GM12878 (cell line): ENCODE measurements at regions not wholly inside any gene's neighbourhood (a gene's known extent, or its start where the extent isn't known, plus 50 kb on each side); places are given as distances from the start of the nearest gene placed in this dataset.

ENCODE experiments used
- ATAC-seq: fragments of 200-7000 bp; cut with Tn5 transposase; 3 replicates; pipeline ENCODE4 v1.9.1; 2020; ENCODE audit warnings: mild to moderate bottlenecking, moderate library complexity
- BruUV-seq: library from RNA; stranded (reverse); fragments of 400-500 nt; replicated peaks from 2 replicates; lab custom pipeline; 2021; lab: Mats Ljungman, UMichigan
- CTCF ChIA-PET: fragments of 300-600 bp; sonication (Branson Sonifier 250); formaldehyde crosslinking; extraction: SDS; loops from one replicate; lab custom pipeline; 2021; ENCODE audit warnings: inconsistent platforms; lab: Yijun Ruan, JAX
- POLR2A ChIA-PET: fragments of 350-600 bp; formaldehyde crosslinking; extraction: SDS; loops from one replicate; lab custom pipeline; 2021; ENCODE audit warnings: inconsistent platforms; lab: Charles Lee
- RAD21 ChIA-PET: fragments of 300-600 bp; sonication (Branson Sonifier 250); formaldehyde crosslinking; loops from one replicate; lab custom pipeline; 2023; ENCODE audit warnings: antibody characterized with exemption; ENCODE audit not compliant: unreplicated experiment; lab: Charles Lee
- SMC1A ChIA-PET: fragments of 300-600 bp; sonication (Branson Sonifier 250); formaldehyde crosslinking; loops from one replicate; lab custom pipeline; 2023; ENCODE audit not compliant: unreplicated experiment, uncharacterized antibody; lab: Charles Lee
- DNase-seq: peaks from one replicate; pipeline ENCODE4 v3.0.0-alpha.2; 2011; ENCODE audit warnings: low read depth, low spot score
- FAIRE-seq: peaks from 3 replicates; lab custom pipeline; 2011; peaks lifted over from hg19 to GRCh38; lab: Jason Lieb, UNC
- H2AFZ ChIP-seq: 2 replicates; pipeline ENCODE4 v1.6.0; 2011; ENCODE audit warnings: low read depth, low read length, control low read depth; ENCODE audit not compliant: control insufficient read depth
- H3K27ac ChIP-seq: 2 replicates; pipeline ENCODE4 v1.5.1; 2011; ENCODE audit warnings: control low read depth; ENCODE audit not compliant: control insufficient read depth, insufficient read depth
- H3K27me3 ChIP-seq, 2 experiments: replicated peaks in 1 of 2; 2 replicates each; pipeline versions ENCODE4 v1.6.0 to v1.6.1; 2011; ENCODE audit warnings: low read length in 1 of 2; ENCODE audit not compliant: control insufficient read depth in 2 of 2, insufficient read depth in 2 of 2
- H3K36me3 ChIP-seq, 2 experiments: 2 replicates each; pipeline ENCODE4 v1.5.1; 2011; ENCODE audit warnings: low read length in 1 of 2; ENCODE audit not compliant: control insufficient read depth in 2 of 2, insufficient read depth in 2 of 2
- H3K4me1 ChIP-seq: 2 replicates; pipeline ENCODE4 v1.6.1; 2011; ENCODE audit warnings: mild to moderate bottlenecking, low read length, moderate library complexity, mixed read lengths; ENCODE audit not compliant: control insufficient read depth, insufficient read depth
- H3K4me2 ChIP-seq: 2 replicates; pipeline ENCODE4 v1.6.0; 2011; ENCODE audit warnings: control low read depth; ENCODE audit not compliant: control insufficient read depth, insufficient read depth
- H3K4me3 ChIP-seq: fragments of 200-600 bp; sonication (generic); 2 replicates; pipeline ENCODE4 v1.5.1; 2016
- H3K79me2 ChIP-seq: 2 replicates; pipeline ENCODE4 v1.6.0; 2011; ENCODE audit warnings: low read length; ENCODE audit not compliant: control insufficient read depth, insufficient read depth
- H3K9ac ChIP-seq: 2 replicates; pipeline ENCODE4 v1.8.0; 2011; ENCODE audit warnings: low read length, control low read depth, mixed read lengths; ENCODE audit not compliant: control insufficient read depth, insufficient read depth
- H3K9me3 ChIP-seq: replicated peaks from 3 replicates; pipeline ENCODE4 v1.5.1; 2011; ENCODE audit warnings: mild to moderate bottlenecking, low read length; ENCODE audit not compliant: control insufficient read depth, insufficient read depth
- H4K20me1 ChIP-seq: 2 replicates; pipeline ENCODE4 v1.6.0; 2011; ENCODE audit not compliant: control insufficient read depth, insufficient read depth
- EP300 ChIP-seq, 2 experiments: fragments of 150-350 bp in 1 of 2; IDR thresholded peaks; 2 replicates each; pipeline ENCODE4 v1.6.1; 2011 to 2012; ENCODE audit warnings: low read depth in 2 of 2, low read length in 2 of 2, borderline replicate concordance in 1 of 2, improper control_type of control experiment in 1 of 2, inconsistent platforms in 1 of 2; ENCODE audit not compliant: control insufficient read depth in 1 of 2
- ETV6 ChIP-seq, 2 experiments: fragments of 450-650 bp in 1 of 2; IDR thresholded peaks in 1 of 2; conservative IDR thresholded peaks in 1 of 2; 2 replicates each; pipeline ENCODE4 v1.6.1; 2014; ENCODE audit warnings: antibody characterized with exemption in 1 of 2, borderline replicate concordance in 1 of 2, low read depth in 1 of 2, mild to moderate bottlenecking in 1 of 2, moderate library complexity in 1 of 2
- HDAC6 ChIP-seq: fragments of 200-600 bp; sonication (generic); IDR thresholded peaks from one replicate; pipeline ENCODE4 v1.8.0; 2017; ENCODE audit warnings: antibody characterized with exemption; ENCODE audit not compliant: unreplicated experiment
- SMAD1 ChIP-seq: fragments of 450-650 bp; IDR thresholded peaks from 2 replicates; pipeline ENCODE4 v1.6.1; 2018; ENCODE audit warnings: mild to moderate bottlenecking, low read depth; ENCODE audit not compliant: partially characterized antibody
- SREBF2 ChIP-seq: IDR thresholded peaks from 2 replicates; pipeline ENCODE4 v1.6.1; 2012; ENCODE audit warnings: mild to moderate bottlenecking, low read length
- WRNIP1 ChIP-seq: IDR thresholded peaks from 2 replicates; pipeline ENCODE4 v1.6.1; 2011; ENCODE audit warnings: low read depth, low read length, improper control_type of control experiment, borderline replicate concordance
- WGBS: methylation state at CpG from one replicate; pipeline ENCODE4 v1.1.6; 2016; ENCODE audit warnings: low lambda C conversion rate; ENCODE audit not compliant: insufficient replicate concordance, insufficient coverage; ENCODE audit errors: missing lambda C conversion rate; 5-methylcytosine and 5-hydroxymethylcytosine counted together
- in situ Hi-C: fragments of 300-500 bp; cut with MboI; formaldehyde crosslinking; loops from 9 replicates; pipeline ENCODE4 v1.14.3; 2018; ENCODE audit warnings: mixed read lengths
- intact Hi-C: fragments of 100-400 bp; cut with micrococcal nuclease; formaldehyde crosslinking; loops from one replicate; pipeline ENCODE4 v1.14.2; 2022; ENCODE audit not compliant: unreplicated experiment
- TF ChIP-seq, protein P1 (sequence below): fragments of 450-650 bp; IDR thresholded peaks from 2 replicates; pipeline ENCODE4 v1.6.1; 2017; ENCODE audit warnings: mild to moderate bottlenecking, low read depth, inconsistent platforms; ENCODE audit not compliant: poor library complexity, severe bottlenecking
- TF ChIP-seq, protein P2 (sequence below): IDR thresholded peaks from 2 replicates; pipeline ENCODE4 v1.6.1; 2011; ENCODE audit warnings: borderline replicate concordance, low read depth, mild to moderate bottlenecking, moderate library complexity, low read length; ENCODE audit not compliant: insufficient read depth, poor library complexity, severe bottlenecking
- TF ChIP-seq, protein P3 (sequence below): fragments of 150-350 bp; IDR thresholded peaks from 2 replicates; pipeline ENCODE4 v1.6.1; 2016; ENCODE audit warnings: low read depth, low read length

DNA sequence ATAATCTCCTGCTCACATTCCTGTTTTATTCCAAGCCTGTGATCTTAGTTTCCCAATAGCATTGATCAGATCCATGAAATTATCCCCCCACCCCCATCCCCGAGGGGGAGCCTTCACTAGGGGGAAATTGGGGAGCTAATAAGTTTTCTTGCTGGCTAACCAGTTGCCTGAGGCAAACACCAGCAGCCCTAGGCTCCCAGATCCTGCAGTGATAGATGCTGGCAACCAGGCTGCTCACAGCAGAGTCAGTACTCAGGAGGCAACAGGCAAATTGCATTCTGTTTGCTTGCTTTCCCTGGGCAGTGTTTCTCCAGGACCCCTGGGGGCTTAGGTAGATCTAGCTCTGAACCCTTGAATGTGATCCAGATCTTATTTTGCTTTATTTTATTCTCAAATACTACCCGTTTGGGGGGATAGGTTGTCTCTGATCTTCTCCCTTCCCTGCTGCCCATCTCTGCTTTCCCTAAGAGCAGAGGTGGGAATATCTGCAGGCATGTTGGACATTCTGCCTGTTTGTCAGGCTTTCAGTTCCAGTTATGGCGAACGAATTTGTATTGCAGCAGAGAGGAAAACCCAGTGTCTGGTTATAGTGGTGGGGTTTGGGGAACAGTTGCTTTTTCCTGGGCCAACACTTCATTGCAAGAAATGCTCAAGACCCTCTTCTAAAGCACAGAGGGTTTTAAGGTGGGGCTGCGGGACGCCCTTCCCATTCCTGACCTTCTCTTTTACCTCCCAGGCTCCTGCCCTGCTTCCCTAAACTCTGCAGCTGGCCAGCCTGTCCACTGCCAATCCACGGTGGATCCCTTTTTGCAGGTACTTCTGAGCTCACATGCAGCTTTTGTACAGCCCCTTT lies 289.8 kb upstream of the PLXNA2 start (continued):
- TF ChIP-seq, protein P1, sequence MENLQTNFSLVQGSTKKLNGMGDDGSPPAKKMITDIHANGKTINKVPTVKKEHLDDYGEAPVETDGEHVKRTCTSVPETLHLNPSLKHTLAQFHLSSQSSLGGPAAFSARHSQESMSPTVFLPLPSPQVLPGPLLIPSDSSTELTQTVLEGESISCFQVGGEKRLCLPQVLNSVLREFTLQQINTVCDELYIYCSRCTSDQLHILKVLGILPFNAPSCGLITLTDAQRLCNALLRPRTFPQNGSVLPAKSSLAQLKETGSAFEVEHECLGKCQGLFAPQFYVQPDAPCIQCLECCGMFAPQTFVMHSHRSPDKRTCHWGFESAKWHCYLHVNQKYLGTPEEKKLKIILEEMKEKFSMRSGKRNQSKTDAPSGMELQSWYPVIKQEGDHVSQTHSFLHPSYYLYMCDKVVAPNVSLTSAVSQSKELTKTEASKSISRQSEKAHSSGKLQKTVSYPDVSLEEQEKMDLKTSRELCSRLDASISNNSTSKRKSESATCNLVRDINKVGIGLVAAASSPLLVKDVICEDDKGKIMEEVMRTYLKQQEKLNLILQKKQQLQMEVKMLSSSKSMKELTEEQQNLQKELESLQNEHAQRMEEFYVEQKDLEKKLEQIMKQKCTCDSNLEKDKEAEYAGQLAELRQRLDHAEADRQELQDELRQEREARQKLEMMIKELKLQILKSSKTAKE, result no peak
- TF ChIP-seq SMAD1 (no peak), ETV6 (conservative IDR thresholded peaks at IDR 0.05 in 1 of 2, IDR thresholded peaks at IDR 0.05 in 1 of 2; ENCODE audit: borderline replicate concordance in 1 of 2, low read depth in 1 of 2) (no peak), WRNIP1 (no peak), HDAC6 (no peak), SREBF2 (no peak)
- TF ChIP-seq, protein P2, sequence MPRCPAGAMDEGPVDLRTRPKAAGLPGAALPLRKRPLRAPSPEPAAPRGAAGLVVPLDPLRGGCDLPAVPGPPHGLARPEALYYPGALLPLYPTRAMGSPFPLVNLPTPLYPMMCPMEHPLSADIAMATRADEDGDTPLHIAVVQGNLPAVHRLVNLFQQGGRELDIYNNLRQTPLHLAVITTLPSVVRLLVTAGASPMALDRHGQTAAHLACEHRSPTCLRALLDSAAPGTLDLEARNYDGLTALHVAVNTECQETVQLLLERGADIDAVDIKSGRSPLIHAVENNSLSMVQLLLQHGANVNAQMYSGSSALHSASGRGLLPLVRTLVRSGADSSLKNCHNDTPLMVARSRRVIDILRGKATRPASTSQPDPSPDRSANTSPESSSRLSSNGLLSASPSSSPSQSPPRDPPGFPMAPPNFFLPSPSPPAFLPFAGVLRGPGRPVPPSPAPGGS, result no peak

DNA sequence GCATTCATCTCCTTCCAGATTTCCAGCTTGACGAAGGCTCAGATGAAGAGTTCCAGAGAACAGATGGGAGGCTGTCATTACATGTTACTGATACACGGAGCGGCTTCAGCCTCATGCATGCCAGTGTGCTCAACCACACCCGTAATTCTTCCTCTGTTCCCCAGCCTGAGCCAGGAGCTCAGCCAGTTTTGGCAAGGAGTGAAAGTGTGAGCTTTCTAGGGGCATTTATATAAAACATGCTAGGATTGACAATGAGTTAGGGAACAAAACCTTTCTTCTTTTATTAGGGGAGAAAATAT lies 290.4 kb upstream of the PLXNA2 start:
- Histone ChIP-seq H3K27me3 (peaks cover 1 to 3% of the 10 kb centered on the region in 2 experiments; a peak in 3 of 4 replicates), H2AFZ (no peak overlapping the region), H3K36me3 (no peaks in the 10 kb centered on the region), H3K4me2 (no peak overlapping the region), H3K27ac (no peak overlapping the region), H4K20me1 (no peaks in the 10 kb centered on the region), H3K4me3 (no peak overlapping the region), H3K9ac (no peak overlapping the region), H3K79me2 (no peaks in the 10 kb centered on the region), H3K9me3 (no peaks in the 10 kb centered on the region), H3K4me1 (no peaks in the 10 kb centered on the region)
- ChIA-PET SMC1A (interaction anchor here (1.1 kb wide), 1 partner anchor 15 kb away, joined by 3 read pairs; no protein-coding TSS in a partner anchor), CTCF (no interaction called here), POLR2A (no interaction called here), RAD21 (no interaction called here)
- in situ Hi-C loops (no loop called here), intact Hi-C loops (no loop called here)
- WGBS, result 25% methylated on average over 4 of the region's 4 CpGs
- FAIRE-seq, result no peak
- DNase-seq, result no peak
- no peak for ATAC-seq
- no TSS peak for BruUV-seq
- TF ChIP-seq, protein P3, sequence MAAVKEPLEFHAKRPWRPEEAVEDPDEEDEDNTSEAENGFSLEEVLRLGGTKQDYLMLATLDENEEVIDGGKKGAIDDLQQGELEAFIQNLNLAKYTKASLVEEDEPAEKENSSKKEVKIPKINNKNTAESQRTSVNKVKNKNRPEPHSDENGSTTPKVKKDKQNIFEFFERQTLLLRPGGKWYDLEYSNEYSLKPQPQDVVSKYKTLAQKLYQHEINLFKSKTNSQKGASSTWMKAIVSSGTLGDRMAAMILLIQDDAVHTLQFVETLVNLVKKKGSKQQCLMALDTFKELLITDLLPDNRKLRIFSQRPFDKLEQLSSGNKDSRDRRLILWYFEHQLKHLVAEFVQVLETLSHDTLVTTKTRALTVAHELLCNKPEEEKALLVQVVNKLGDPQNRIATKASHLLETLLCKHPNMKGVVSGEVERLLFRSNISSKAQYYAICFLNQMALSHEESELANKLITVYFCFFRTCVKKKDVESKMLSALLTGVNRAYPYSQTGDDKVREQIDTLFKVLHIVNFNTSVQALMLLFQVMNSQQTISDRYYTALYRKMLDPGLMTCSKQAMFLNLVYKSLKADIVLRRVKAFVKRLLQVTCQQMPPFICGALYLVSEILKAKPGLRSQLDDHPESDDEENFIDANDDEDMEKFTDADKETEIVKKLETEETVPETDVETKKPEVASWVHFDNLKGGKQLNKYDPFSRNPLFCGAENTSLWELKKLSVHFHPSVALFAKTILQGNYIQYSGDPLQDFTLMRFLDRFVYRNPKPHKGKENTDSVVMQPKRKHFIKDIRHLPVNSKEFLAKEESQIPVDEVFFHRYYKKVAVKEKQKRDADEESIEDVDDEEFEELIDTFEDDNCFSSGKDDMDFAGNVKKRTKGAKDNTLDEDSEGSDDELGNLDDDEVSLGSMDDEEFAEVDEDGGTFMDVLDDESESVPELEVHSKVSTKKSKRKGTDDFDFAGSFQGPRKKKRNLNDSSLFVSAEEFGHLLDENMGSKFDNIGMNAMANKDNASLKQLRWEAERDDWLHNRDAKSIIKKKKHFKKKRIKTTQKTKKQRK, result no peak
- TF ChIP-seq ETV6 (conservative IDR thresholded peaks at IDR 0.05 in 1 of 2, IDR thresholded peaks at IDR 0.05 in 1 of 2; ENCODE audit: borderline replicate concordance in 1 of 2, low read depth in 1 of 2), result no peak
- no peak for TF ChIP-seq EP300 (IDR thresholded peaks at IDR 0.05; ENCODE audit: borderline replicate concordance in 1 of 2, control insufficient read depth in 1 of 2, low read depth in 2 of 2, low read length in 2 of 2)
